CD4-positive, alpha-beta T cell (primary cell): ENCODE measurements at regions not wholly inside any gene's neighbourhood (a gene's known extent, or its start where the extent isn't known, plus 50 kb on each side); places are given as distances from the start of the nearest gene placed in this dataset.

Experiments
- ATAC-seq: fragments of 200-7000 bp; cut with Tn5 transposase; one replicate; pipeline ENCODE4 v1.10.0; 2022; ENCODE audit warnings: mild to moderate bottlenecking; ENCODE audit not compliant: poor library complexity
- CTCF ChIA-PET: fragments of 350-600 bp; sonication (Branson Sonifier 250); formaldehyde crosslinking; loops from one replicate; lab custom pipeline; 2021; ENCODE audit warnings: antibody characterized with exemption, inconsistent platforms; lab: Charles Lee
- POLR2A ChIA-PET: fragments of 350-600 bp; sonication (Branson Sonifier 250); formaldehyde crosslinking; loops from one replicate; lab custom pipeline; 2021; ENCODE audit warnings: antibody characterized with exemption, inconsistent platforms; lab: Charles Lee
- DNase-seq, 14 experiments: peaks; one replicate each; pipeline ENCODE4 v3.0.0-alpha.2; 2013 to 2020; ENCODE audit warnings: mixed read lengths in 2 of 14
- H3K27ac ChIP-seq, 2 donors: one replicate each; pipeline versions ENCODE4 v1.5.1 to v1.7.0; 2013; ENCODE audit warnings: low read length in 2 of 2, low read depth in 1 of 2, mild to moderate bottlenecking in 1 of 2
- H3K27me3 ChIP-seq, 2 experiments: 1 replicate in 1 of 2; 2 replicates in 1 of 2; pipeline versions ENCODE4 v1.6.1 to v1.7.0; 2013; ENCODE audit warnings: low read length in 2 of 2, control low read depth in 1 of 2, mild to moderate bottlenecking in 1 of 2, moderate library complexity in 1 of 2; ENCODE audit not compliant: insufficient read depth in 2 of 2, control insufficient read depth in 1 of 2
- H3K36me3 ChIP-seq: one replicate; pipeline ENCODE4 v1.6.1; 2013; ENCODE audit warnings: low read length, control low read depth; ENCODE audit not compliant: insufficient read depth
- H3K4me1 ChIP-seq: one replicate; pipeline ENCODE4 v1.6.1; 2013; ENCODE audit warnings: low read length, control low read depth; ENCODE audit not compliant: insufficient read depth
- H3K4me3 ChIP-seq: one replicate; pipeline ENCODE4 v1.5.1; 2013; ENCODE audit warnings: mild to moderate bottlenecking, low read length, moderate library complexity
- H3K9me3 ChIP-seq, 2 experiments: 1 replicate in 1 of 2; 2 replicates in 1 of 2; pipeline versions ENCODE4 v1.6.1 to v1.7.0; 2013; ENCODE audit warnings: low read length in 2 of 2, mild to moderate bottlenecking in 2 of 2, control low read depth in 1 of 2, moderate library complexity in 1 of 2; ENCODE audit not compliant: control insufficient read depth in 1 of 2, insufficient read depth in 1 of 2
- H3K27ac Mint-ChIP-seq: one replicate; pipeline ENCODE4 v1.8.0; 2020; ENCODE audit warnings: mixed read lengths
- H3K27me3 Mint-ChIP-seq: one replicate; pipeline ENCODE4 v1.8.0; 2021; ENCODE audit warnings: mixed read lengths
- H3K36me3 Mint-ChIP-seq: one replicate; pipeline ENCODE4 v1.8.0; 2021; ENCODE audit warnings: low read depth, mixed read lengths
- H3K4me1 Mint-ChIP-seq: one replicate; pipeline ENCODE4 v1.8.0; 2021; ENCODE audit warnings: low read depth, mixed read lengths
- H3K4me3 Mint-ChIP-seq: one replicate; pipeline ENCODE4 v1.8.0; 2020; ENCODE audit warnings: mild to moderate bottlenecking, mixed read lengths
- H3K9me3 Mint-ChIP-seq: one replicate; pipeline ENCODE4 v1.8.0; 2020; ENCODE audit warnings: mixed read lengths
- intact Hi-C, 2 experiments: fragments of 100-400 bp; cut with DNase I in 1 of 2; cut with micrococcal nuclease in 1 of 2; formaldehyde crosslinking; loops; one replicate each; pipeline versions ENCODE4 v1.15.1 to v1.9.0; 2023 to 2025; cut with DNase I, micrococcal nuclease
- TF ChIP-seq, protein P1 (sequence below): fragments of 200-600 bp; IDR thresholded peaks from one replicate; pipeline ENCODE4 v1.8.0; 2022; ENCODE audit warnings: antibody characterized with exemption, mild to moderate bottlenecking

DNA sequence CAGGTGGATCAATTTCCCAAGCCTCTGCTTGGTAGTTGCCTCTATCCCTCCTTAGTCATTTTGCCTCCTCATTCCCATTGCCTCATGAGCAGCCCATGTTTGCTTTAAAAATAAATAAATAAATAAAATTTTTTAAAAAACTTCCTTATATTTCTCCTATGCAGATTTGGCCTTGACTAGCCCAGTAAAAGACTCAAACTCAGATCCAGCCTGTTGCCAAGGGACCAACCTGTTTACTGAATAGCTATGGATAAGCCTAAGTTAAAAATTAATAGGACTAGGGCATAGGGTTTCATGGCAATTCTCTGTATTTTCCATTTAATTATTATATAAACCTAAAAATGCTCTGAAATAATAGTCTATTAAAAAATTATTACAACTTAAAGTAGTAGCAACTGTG lies 384.4 kb downstream of the RSL24D1 start:
- H3K9me3 Mint-ChIP-seq: peaks cover 15% of the 10 kb centered on the region
- no peaks in the 10 kb centered on the region for H3K4me1 Mint-ChIP-seq

DNA sequence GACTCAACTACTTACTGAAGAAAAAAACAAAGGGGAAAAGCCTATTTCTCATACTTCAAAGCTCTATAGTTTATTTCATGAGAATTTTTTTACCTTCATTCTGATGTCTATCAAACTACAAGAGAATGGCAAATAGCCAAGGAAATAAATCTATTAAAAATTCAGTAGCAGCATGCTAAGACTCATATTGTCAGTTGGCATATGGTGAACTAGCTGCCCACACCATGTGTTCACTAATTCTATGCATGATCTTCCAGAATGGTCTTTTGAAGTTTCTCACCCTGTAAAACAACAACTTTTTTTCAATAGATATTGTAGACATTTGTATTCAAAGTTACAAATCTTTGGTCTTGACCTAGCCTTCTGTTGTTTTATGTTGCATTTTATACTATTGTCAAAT lies 386.2 kb downstream of the RSL24D1 start:
- no peak overlapping the region for H3K27ac Mint-ChIP-seq
- DNase-seq (no peak), ATAC-seq (no peak)
- TF ChIP-seq, protein P1, sequence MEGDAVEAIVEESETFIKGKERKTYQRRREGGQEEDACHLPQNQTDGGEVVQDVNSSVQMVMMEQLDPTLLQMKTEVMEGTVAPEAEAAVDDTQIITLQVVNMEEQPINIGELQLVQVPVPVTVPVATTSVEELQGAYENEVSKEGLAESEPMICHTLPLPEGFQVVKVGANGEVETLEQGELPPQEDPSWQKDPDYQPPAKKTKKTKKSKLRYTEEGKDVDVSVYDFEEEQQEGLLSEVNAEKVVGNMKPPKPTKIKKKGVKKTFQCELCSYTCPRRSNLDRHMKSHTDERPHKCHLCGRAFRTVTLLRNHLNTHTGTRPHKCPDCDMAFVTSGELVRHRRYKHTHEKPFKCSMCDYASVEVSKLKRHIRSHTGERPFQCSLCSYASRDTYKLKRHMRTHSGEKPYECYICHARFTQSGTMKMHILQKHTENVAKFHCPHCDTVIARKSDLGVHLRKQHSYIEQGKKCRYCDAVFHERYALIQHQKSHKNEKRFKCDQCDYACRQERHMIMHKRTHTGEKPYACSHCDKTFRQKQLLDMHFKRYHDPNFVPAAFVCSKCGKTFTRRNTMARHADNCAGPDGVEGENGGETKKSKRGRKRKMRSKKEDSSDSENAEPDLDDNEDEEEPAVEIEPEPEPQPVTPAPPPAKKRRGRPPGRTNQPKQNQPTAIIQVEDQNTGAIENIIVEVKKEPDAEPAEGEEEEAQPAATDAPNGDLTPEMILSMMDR: no peak
- intact Hi-C loops: no loop called here
- ChIA-PET CTCF (no interaction called here), POLR2A (no interaction called here)
- Histone ChIP-seq H3K9me3 (peaks cover 0 to 3% of the 10 kb centered on the region in 2 experiments), H3K36me3 (no peaks in the 10 kb centered on the region), H3K4me3 (no peak overlapping the region), H3K27ac (no peak overlapping the region), H3K27me3 (no peaks in the 10 kb centered on the region), H3K4me1 (no peaks in the 10 kb centered on the region)
- H3K4me1 Mint-ChIP-seq: no peaks in the 10 kb centered on the region
- H3K4me3 Mint-ChIP-seq: no peak overlapping the region
- peaks cover 9% of the 10 kb centered on the region for H3K9me3 Mint-ChIP-seq
- H3K27me3 Mint-ChIP-seq: no peaks in the 10 kb centered on the region
- H3K36me3 Mint-ChIP-seq: no peaks in the 10 kb centered on the region

More for the DNA sequence above, 384.4 kb downstream of the RSL24D1 start:
- H3K36me3 Mint-ChIP-seq: no peaks in the 10 kb centered on the region
- H3K27me3 ChIP-seq: no peaks in the 10 kb centered on the region
- no peak for DNase-seq
- intact Hi-C loops: no loop called here
- TF ChIP-seq, protein P1: no peak
- H3K4me3 ChIP-seq: no peak overlapping the region
- peaks cover 0 to 3% of the 10 kb centered on the region in 2 experiments for H3K9me3 ChIP-seq
- H3K4me1 ChIP-seq: no peaks in the 10 kb centered on the region
- ChIA-PET CTCF (no interaction called here), POLR2A (no interaction called here)
- no peak for ATAC-seq
- H3K4me3 Mint-ChIP-seq: no peak overlapping the region
- H3K27ac Mint-ChIP-seq: no peak overlapping the region
- H3K36me3 ChIP-seq: no peaks in the 10 kb centered on the region
- H3K27me3 Mint-ChIP-seq: no peaks in the 10 kb centered on the region
- no peak overlapping the region for H3K27ac ChIP-seq

DNA sequence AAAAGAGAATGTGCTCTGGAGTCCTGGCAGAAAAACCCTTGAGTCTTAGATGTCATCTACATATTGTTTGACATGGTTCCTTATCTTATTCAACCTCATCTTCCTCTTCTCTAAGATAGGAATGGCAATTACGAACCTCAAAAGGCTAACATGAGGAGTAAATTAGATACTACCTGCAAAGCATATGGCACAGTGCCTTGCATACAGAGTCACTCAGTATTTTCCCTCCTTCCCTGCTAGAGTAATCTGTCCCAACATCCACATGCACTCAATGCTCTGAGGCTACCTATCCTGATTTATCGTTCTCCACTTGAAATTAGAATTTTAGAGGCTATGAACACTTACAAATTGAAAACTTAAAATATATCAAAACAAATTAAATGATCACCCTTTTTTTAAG lies 386.7 kb downstream of the RSL24D1 start:
- ChIA-PET POLR2A (no interaction called here), CTCF (no interaction called here)
- ATAC-seq: no peak

More for the DNA sequence above, 386.7 kb downstream of the RSL24D1 start:
- Histone ChIP-seq H3K27ac (no peak overlapping the region), H3K27me3 (no peaks in the 10 kb centered on the region), H3K36me3 (no peaks in the 10 kb centered on the region), H3K4me3 (no peak overlapping the region), H3K9me3 (peaks cover 0 to 3% of the 10 kb centered on the region in 2 experiments), H3K4me1 (no peaks in the 10 kb centered on the region)
- Mint-ChIP-seq H3K4me1 (no peaks in the 10 kb centered on the region), H3K9me3 (peaks cover 9% of the 10 kb centered on the region), H3K36me3 (no peaks in the 10 kb centered on the region), H3K4me3 (no peak overlapping the region), H3K27me3 (no peaks in the 10 kb centered on the region), H3K27ac (no peak overlapping the region)
- intact Hi-C loops: no loop called here
- no peak for DNase-seq
- TF ChIP-seq, protein P1: no peak
